PC-9 (cell line): ENCODE measurements at regions not wholly inside any gene's neighbourhood (a gene's known extent, or its start where the extent isn't known, plus 50 kb on each side); places are given as distances from the start of the nearest gene placed in this dataset.

ENCODE experiments used
- CTCF ChIP-seq: fragments of 200-600 bp; sonication (generic); conservative IDR thresholded peaks from 2 replicates; pipeline ENCODE4 v1.6.1; 2017; ENCODE audit warnings: mixed run types, antibody characterized with exemption, mild to moderate bottlenecking, moderate library complexity
- EZH2 ChIP-seq: fragments of 200-600 bp; sonication (generic); IDR thresholded peaks from 2 replicates; pipeline ENCODE4 v1.8.0; 2017; ENCODE audit warnings: antibody characterized with exemption, low read depth

DNA sequence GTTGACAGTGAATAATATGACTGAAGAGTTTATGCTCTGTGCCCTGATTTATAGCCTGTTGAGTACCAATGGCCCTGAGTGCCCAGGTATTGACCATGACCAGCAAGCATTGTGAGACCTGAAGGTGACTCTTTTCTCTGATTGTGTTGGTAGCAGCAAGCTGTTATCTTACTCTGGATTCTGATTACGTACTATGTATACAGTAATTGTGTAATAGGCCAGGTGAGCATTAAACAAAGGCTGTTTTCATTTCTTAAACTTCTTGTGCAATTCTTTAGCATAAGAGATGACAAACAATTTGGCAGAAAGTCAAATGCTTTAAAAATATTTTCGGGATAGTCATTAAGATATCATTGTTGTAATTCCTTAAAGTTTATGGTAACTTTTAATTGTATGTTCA lies 111.7 kb upstream of the PTPRK start:
- no peak for TF ChIP-seq CTCF
- no peak for TF ChIP-seq EZH2
